ENCODE measurements at regions not wholly inside any gene's neighbourhood (a gene's known extent, or its start where the extent isn't known, plus 50 kb on each side); places are given as distances from the start of the nearest gene placed in this dataset.
"Not testable (repeated sequence)": the region's sequence is repeated elsewhere in the genome, so short reads cannot be mapped to it uniquely, and the experiment has no call there.

- WGBS (ENCODE audit: low lambda C conversion rate, missing lambda C conversion rate) = 76% methylated on average over 1 of the region's 1 CpG
- H3K27ac ChIP-seq = no peak overlapping the region
- H4K20me1 ChIP-seq (ENCODE audit: insufficient read depth, poor library complexity, severe bottlenecking) = no peaks in the 10 kb centered on the region
- no peaks in the 10 kb centered on the region for H3K9me3 ChIP-seq (ENCODE audit: low read depth)
- TF ChIP-seq EZH2phosphoT487 (IDR thresholded peaks at IDR 0.05; ENCODE audit: low read depth, severe bottlenecking, unreplicated experiment) (no peak), EZH2 (IDR thresholded peaks at IDR 0.05; ENCODE audit: borderline replicate concordance) (no peak)
- TF ChIP-seq, protein P1, sequence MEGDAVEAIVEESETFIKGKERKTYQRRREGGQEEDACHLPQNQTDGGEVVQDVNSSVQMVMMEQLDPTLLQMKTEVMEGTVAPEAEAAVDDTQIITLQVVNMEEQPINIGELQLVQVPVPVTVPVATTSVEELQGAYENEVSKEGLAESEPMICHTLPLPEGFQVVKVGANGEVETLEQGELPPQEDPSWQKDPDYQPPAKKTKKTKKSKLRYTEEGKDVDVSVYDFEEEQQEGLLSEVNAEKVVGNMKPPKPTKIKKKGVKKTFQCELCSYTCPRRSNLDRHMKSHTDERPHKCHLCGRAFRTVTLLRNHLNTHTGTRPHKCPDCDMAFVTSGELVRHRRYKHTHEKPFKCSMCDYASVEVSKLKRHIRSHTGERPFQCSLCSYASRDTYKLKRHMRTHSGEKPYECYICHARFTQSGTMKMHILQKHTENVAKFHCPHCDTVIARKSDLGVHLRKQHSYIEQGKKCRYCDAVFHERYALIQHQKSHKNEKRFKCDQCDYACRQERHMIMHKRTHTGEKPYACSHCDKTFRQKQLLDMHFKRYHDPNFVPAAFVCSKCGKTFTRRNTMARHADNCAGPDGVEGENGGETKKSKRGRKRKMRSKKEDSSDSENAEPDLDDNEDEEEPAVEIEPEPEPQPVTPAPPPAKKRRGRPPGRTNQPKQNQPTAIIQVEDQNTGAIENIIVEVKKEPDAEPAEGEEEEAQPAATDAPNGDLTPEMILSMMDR (IDR thresholded peaks at IDR 0.05; ENCODE audit: poor library complexity) = no peak
- no peak overlapping the region for H3K4me3 ChIP-seq
- no peak overlapping the region for H3K4me2 ChIP-seq
- no peaks in the 10 kb centered on the region for H3K79me2 ChIP-seq
- no peak overlapping the region for H2AFZ ChIP-seq
- H3K27me3 ChIP-seq = no peaks in the 10 kb centered on the region
- no peaks in the 10 kb centered on the region for H3K36me3 ChIP-seq (replicated peaks; ENCODE audit: insufficient read depth, low read depth)
- H3K4me1 ChIP-seq (ENCODE audit: insufficient read depth) = no peaks in the 10 kb centered on the region
- DNase-seq (ENCODE audit: low spot score) = no peak
- H3K9me2 ChIP-seq (replicated peaks; ENCODE audit: insufficient read depth) = no peaks in the 10 kb centered on the region
Measured at GRCh38 chr2:107525406-107525805, 301.3 kb upstream of the RGPD4 start.

DNA sequence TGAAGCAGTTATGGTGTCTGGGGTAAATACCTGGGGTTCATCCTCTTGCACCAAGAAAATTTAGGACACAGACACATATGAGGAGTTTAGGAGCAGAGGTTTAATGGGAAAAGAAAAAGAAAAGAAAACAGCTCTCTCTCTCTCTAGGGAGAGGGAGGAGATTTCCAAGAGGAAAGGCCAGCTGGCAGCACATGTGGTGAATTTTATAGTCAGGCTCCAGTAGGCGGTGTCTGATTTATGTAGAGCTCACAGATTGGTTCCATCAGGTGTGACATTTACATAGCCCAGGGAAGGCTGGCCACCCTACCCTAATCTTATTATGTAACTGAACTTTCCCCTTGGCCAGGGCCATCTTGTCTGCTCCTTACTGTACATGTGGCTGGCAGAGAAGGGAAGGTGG lies 297.5 kb upstream of the RGPD4 start:
- DNase-seq (ENCODE audit: low spot score) = peak; percentile 16
- H3K79me2 ChIP-seq = no peaks in the 10 kb centered on the region
- H3K27ac ChIP-seq = no peak overlapping the region
- no peak overlapping the region for H3K4me3 ChIP-seq
- TF ChIP-seq EZH2phosphoT487 (IDR thresholded peaks at IDR 0.05; ENCODE audit: low read depth, severe bottlenecking, unreplicated experiment) (no peak), EZH2 (IDR thresholded peaks at IDR 0.05; ENCODE audit: borderline replicate concordance) (no peak)
- TF ChIP-seq, protein P1 (IDR thresholded peaks at IDR 0.05; ENCODE audit: poor library complexity) = no peak
- H2AFZ ChIP-seq = no peak overlapping the region
- H3K9me3 ChIP-seq (ENCODE audit: low read depth) = no peaks in the 10 kb centered on the region
- no peaks in the 10 kb centered on the region for H3K36me3 ChIP-seq (replicated peaks; ENCODE audit: insufficient read depth, low read depth)
- no peaks in the 10 kb centered on the region for H3K9me2 ChIP-seq (replicated peaks; ENCODE audit: insufficient read depth)
- WGBS (ENCODE audit: low lambda C conversion rate, missing lambda C conversion rate) = 67% methylated on average over 1 of the region's 1 CpG
- no peaks in the 10 kb centered on the region for H3K4me1 ChIP-seq (ENCODE audit: insufficient read depth)
- H4K20me1 ChIP-seq (ENCODE audit: insufficient read depth, poor library complexity, severe bottlenecking) = no peaks in the 10 kb centered on the region
- no peak overlapping the region for H3K4me2 ChIP-seq
- H3K27me3 ChIP-seq = no peaks in the 10 kb centered on the region

- no peak overlapping the region for H2AFZ ChIP-seq
- TF ChIP-seq EZH2 (IDR thresholded peaks at IDR 0.05; ENCODE audit: borderline replicate concordance) (no peak), EZH2phosphoT487 (IDR thresholded peaks at IDR 0.05; ENCODE audit: low read depth, severe bottlenecking, unreplicated experiment) (no peak)
- TF ChIP-seq, protein P1 (IDR thresholded peaks at IDR 0.05; ENCODE audit: poor library complexity) = no peak
- H3K27ac ChIP-seq = no peak overlapping the region
- H3K4me1 ChIP-seq (ENCODE audit: insufficient read depth) = no peaks in the 10 kb centered on the region
- no peak overlapping the region for H3K4me3 ChIP-seq
- H3K9me3 ChIP-seq (ENCODE audit: low read depth) = no peaks in the 10 kb centered on the region
- no peaks in the 10 kb centered on the region for H3K27me3 ChIP-seq
- WGBS (ENCODE audit: low lambda C conversion rate, missing lambda C conversion rate) = 87% methylated on average over 1 of the region's 1 CpG
- no peak overlapping the region for H3K4me2 ChIP-seq
- no peaks in the 10 kb centered on the region for H3K36me3 ChIP-seq (replicated peaks; ENCODE audit: insufficient read depth, low read depth)
- DNase-seq (ENCODE audit: low spot score) = no peak
- H3K79me2 ChIP-seq = no peaks in the 10 kb centered on the region
- no peaks in the 10 kb centered on the region for H3K9me2 ChIP-seq (replicated peaks; ENCODE audit: insufficient read depth)
- no peaks in the 10 kb centered on the region for H4K20me1 ChIP-seq (ENCODE audit: insufficient read depth, poor library complexity, severe bottlenecking)
Measured at GRCh38 chr2:107530046-107530445, 296.6 kb upstream of the RGPD4 start.

DNA sequence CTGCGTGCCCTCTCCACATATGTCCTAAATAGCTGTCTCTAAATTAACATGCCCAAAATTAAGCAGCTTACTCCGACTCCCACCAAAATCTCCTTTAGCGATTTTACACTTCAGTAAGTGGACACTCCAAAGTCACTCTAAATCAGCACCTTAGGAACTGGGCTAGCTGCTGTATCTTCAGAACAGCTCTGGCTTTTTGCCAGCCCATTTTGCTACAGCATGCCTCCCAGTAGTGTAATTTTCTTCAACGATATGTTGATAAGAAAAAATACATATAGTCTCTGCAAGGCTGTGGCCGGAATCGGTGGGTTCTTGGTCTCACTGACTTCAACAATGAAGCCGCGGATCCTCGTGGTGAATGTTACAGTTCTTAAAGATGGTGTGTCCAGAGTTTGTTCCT lies 291.8 kb upstream of the RGPD4 start:
- no peak overlapping the region for H3K27ac ChIP-seq
- H3K4me1 ChIP-seq (ENCODE audit: insufficient read depth) = no peaks in the 10 kb centered on the region
- no peak overlapping the region for H3K4me2 ChIP-seq
- H3K9me2 ChIP-seq (replicated peaks; ENCODE audit: insufficient read depth) = no peaks in the 10 kb centered on the region
- no peaks in the 10 kb centered on the region for H3K36me3 ChIP-seq (replicated peaks; ENCODE audit: insufficient read depth, low read depth)
- no peaks in the 10 kb centered on the region for H3K9me3 ChIP-seq (ENCODE audit: low read depth)
- TF ChIP-seq EZH2 (IDR thresholded peaks at IDR 0.05; ENCODE audit: borderline replicate concordance) = no peak
- no peak for TF ChIP-seq EZH2phosphoT487 (IDR thresholded peaks at IDR 0.05; ENCODE audit: low read depth, severe bottlenecking, unreplicated experiment)
- TF ChIP-seq, protein P1 (IDR thresholded peaks at IDR 0.05; ENCODE audit: poor library complexity) = no peak
- no peaks in the 10 kb centered on the region for H3K27me3 ChIP-seq
- no peak overlapping the region for H3K4me3 ChIP-seq
- no peak overlapping the region for H2AFZ ChIP-seq
- WGBS (ENCODE audit: low lambda C conversion rate, missing lambda C conversion rate) = 96% methylated on average over 9 of the region's 9 CpGs
- H4K20me1 ChIP-seq (ENCODE audit: insufficient read depth, poor library complexity, severe bottlenecking) = no peaks in the 10 kb centered on the region
- H3K79me2 ChIP-seq = no peaks in the 10 kb centered on the region
- no peak for DNase-seq (ENCODE audit: low spot score)

DNA sequence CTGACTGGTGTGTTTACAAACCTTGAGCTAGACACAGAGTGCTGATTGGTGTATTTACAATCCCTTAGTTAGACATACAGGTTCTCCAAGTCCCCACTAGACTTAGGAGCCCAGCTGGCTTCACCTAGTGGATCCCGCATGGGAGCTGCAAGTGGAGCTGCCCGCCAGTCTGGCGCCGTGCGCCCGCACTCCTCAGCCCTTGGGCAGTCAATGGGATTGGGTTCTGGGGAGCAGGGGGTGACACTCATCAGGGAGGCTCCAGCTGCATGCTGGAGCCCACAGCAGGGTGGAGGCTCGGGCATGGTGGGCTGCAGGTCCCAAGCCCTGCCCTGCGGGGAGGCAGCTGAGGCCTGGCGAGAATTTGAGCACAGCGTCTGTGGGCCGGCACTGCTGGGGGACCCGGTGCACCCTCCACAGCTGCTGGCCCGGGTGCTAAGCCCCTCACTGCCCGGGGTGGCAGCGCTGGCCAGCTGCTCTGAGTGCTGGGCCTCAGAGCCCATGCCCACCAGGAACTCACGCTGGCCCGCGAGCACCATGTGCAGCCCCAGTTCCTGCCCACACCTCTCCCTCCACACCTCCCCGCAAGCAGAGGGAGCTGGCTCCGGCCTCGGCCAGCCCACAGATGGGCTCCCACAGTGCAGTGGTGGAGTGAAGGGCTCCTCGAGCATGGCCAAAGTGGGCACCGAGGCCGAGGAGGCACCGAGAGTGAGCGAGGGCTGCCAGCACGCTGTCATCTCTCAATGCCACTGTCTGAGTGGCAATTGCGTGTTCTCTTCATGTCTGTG lies 290.6 kb upstream of the RGPD4 start:
- H3K4me2 ChIP-seq; H2AFZ ChIP-seq; H3K27ac ChIP-seq; H4K20me1 ChIP-seq (ENCODE audit: insufficient read depth, poor library complexity, severe bottlenecking); H3K4me1 ChIP-seq (ENCODE audit: insufficient read depth); H3K4me3 ChIP-seq; H3K36me3 ChIP-seq (replicated peaks; ENCODE audit: insufficient read depth, low read depth); H3K27me3 ChIP-seq; H3K9me2 ChIP-seq (replicated peaks; ENCODE audit: insufficient read depth); DNase-seq (ENCODE audit: low spot score); H3K79me2 ChIP-seq; H3K9me3 ChIP-seq (ENCODE audit: low read depth): not testable (repeated sequence)
- 93% methylated on average over 28 of the region's 28 CpGs for WGBS (ENCODE audit: low lambda C conversion rate, missing lambda C conversion rate)

Data from hepatocyte (in vitro differentiated cells).